GM12878 (cell line): ENCODE measurements at regions not wholly inside any gene's neighbourhood (a gene's known extent, or its start where the extent isn't known, plus 50 kb on each side); places are given as distances from the start of the nearest gene placed in this dataset.

Experiments
- ATAC-seq: fragments of 200-7000 bp; cut with Tn5 transposase; 3 replicates; pipeline ENCODE4 v1.9.1; 2020; ENCODE audit warnings: mild to moderate bottlenecking, moderate library complexity
- BruUV-seq: library from RNA; stranded (reverse); fragments of 400-500 nt; replicated peaks from 2 replicates; lab custom pipeline; 2021; lab: Mats Ljungman, UMichigan
- CTCF ChIA-PET: fragments of 300-600 bp; sonication (Branson Sonifier 250); formaldehyde crosslinking; extraction: SDS; loops from one replicate; lab custom pipeline; 2021; ENCODE audit warnings: inconsistent platforms; lab: Yijun Ruan, JAX
- POLR2A ChIA-PET: fragments of 350-600 bp; formaldehyde crosslinking; extraction: SDS; loops from one replicate; lab custom pipeline; 2021; ENCODE audit warnings: inconsistent platforms; lab: Charles Lee
- RAD21 ChIA-PET: fragments of 300-600 bp; sonication (Branson Sonifier 250); formaldehyde crosslinking; loops from one replicate; lab custom pipeline; 2023; ENCODE audit warnings: antibody characterized with exemption; ENCODE audit not compliant: unreplicated experiment; lab: Charles Lee
- SMC1A ChIA-PET: fragments of 300-600 bp; sonication (Branson Sonifier 250); formaldehyde crosslinking; loops from one replicate; lab custom pipeline; 2023; ENCODE audit not compliant: unreplicated experiment, uncharacterized antibody; lab: Charles Lee
- DNase-seq: peaks from one replicate; pipeline ENCODE4 v3.0.0-alpha.2; 2011; ENCODE audit warnings: low read depth, low spot score
- FAIRE-seq: peaks from 3 replicates; lab custom pipeline; 2011; peaks lifted over from hg19 to GRCh38; lab: Jason Lieb, UNC
- H2AFZ ChIP-seq: 2 replicates; pipeline ENCODE4 v1.6.0; 2011; ENCODE audit warnings: low read depth, low read length, control low read depth; ENCODE audit not compliant: control insufficient read depth
- H3K27ac ChIP-seq: 2 replicates; pipeline ENCODE4 v1.5.1; 2011; ENCODE audit warnings: control low read depth; ENCODE audit not compliant: control insufficient read depth, insufficient read depth
- H3K27me3 ChIP-seq, 2 experiments: replicated peaks in 1 of 2; 2 replicates each; pipeline versions ENCODE4 v1.6.0 to v1.6.1; 2011; ENCODE audit warnings: low read length in 1 of 2; ENCODE audit not compliant: control insufficient read depth in 2 of 2, insufficient read depth in 2 of 2
- H3K36me3 ChIP-seq, 2 experiments: 2 replicates each; pipeline ENCODE4 v1.5.1; 2011; ENCODE audit warnings: low read length in 1 of 2; ENCODE audit not compliant: control insufficient read depth in 2 of 2, insufficient read depth in 2 of 2
- H3K4me1 ChIP-seq: 2 replicates; pipeline ENCODE4 v1.6.1; 2011; ENCODE audit warnings: mild to moderate bottlenecking, low read length, moderate library complexity, mixed read lengths; ENCODE audit not compliant: control insufficient read depth, insufficient read depth
- H3K4me2 ChIP-seq: 2 replicates; pipeline ENCODE4 v1.6.0; 2011; ENCODE audit warnings: control low read depth; ENCODE audit not compliant: control insufficient read depth, insufficient read depth
- H3K4me3 ChIP-seq: fragments of 200-600 bp; sonication (generic); 2 replicates; pipeline ENCODE4 v1.5.1; 2016
- H3K79me2 ChIP-seq: 2 replicates; pipeline ENCODE4 v1.6.0; 2011; ENCODE audit warnings: low read length; ENCODE audit not compliant: control insufficient read depth, insufficient read depth
- H3K9ac ChIP-seq: 2 replicates; pipeline ENCODE4 v1.8.0; 2011; ENCODE audit warnings: low read length, control low read depth, mixed read lengths; ENCODE audit not compliant: control insufficient read depth, insufficient read depth
- H3K9me3 ChIP-seq: replicated peaks from 3 replicates; pipeline ENCODE4 v1.5.1; 2011; ENCODE audit warnings: mild to moderate bottlenecking, low read length; ENCODE audit not compliant: control insufficient read depth, insufficient read depth
- H4K20me1 ChIP-seq: 2 replicates; pipeline ENCODE4 v1.6.0; 2011; ENCODE audit not compliant: control insufficient read depth, insufficient read depth
- CBFB ChIP-seq: IDR thresholded peaks from 2 replicates; pipeline ENCODE4 v1.6.1; 2016; ENCODE audit warnings: antibody characterized with exemption, low read depth
- CBX3 ChIP-seq: fragments of 200-600 bp; sonication (generic); IDR thresholded peaks from 2 replicates; pipeline ENCODE4 v1.6.1; 2016; ENCODE audit warnings: low read depth, borderline replicate concordance
- CHD4 ChIP-seq: fragments of 200-600 bp; sonication (generic); IDR thresholded peaks from 2 replicates; pipeline ENCODE4 v1.6.1; 2016; ENCODE audit warnings: mild to moderate bottlenecking
- EGR1 ChIP-seq, 2 experiments: IDR thresholded peaks; 1 replicate in 1 of 2; 2 replicates in 1 of 2; pipeline ENCODE4 v1.6.1; 2011 to 2012; ENCODE audit warnings: low read depth in 2 of 2, low read length in 2 of 2, borderline replicate concordance in 1 of 2, mild to moderate bottlenecking in 1 of 2, moderate library complexity in 1 of 2
- ESRRA ChIP-seq: IDR thresholded peaks from 2 replicates; pipeline ENCODE4 v1.6.1; 2012; ENCODE audit warnings: mild to moderate bottlenecking, low read length, improper control_type of control experiment
- FOXM1 ChIP-seq: IDR thresholded peaks from 2 replicates; pipeline ENCODE4 v1.6.1; 2012; ENCODE audit warnings: low read depth, mild to moderate bottlenecking, inconsistent platforms, low read length, moderate library complexity
- MTA2 ChIP-seq: fragments of 450-650 bp; IDR thresholded peaks from 2 replicates; pipeline ENCODE4 v1.6.1; 2016; ENCODE audit warnings: low read depth, mild to moderate bottlenecking, moderate library complexity
- NFYA ChIP-seq: IDR thresholded peaks from 2 replicates; pipeline ENCODE4 v1.6.1; 2011; ENCODE audit warnings: low read depth, mild to moderate bottlenecking, low read length, improper control_type of control experiment, borderline replicate concordance
- NR2C1 ChIP-seq: fragments of 450-650 bp; IDR thresholded peaks from 2 replicates; pipeline ENCODE4 v1.6.1; 2017; ENCODE audit warnings: antibody characterized with exemption, mild to moderate bottlenecking, moderate library complexity
- PAX8 ChIP-seq: fragments of 450-650 bp; IDR thresholded peaks from 2 replicates; pipeline ENCODE4 v1.6.1; 2017; ENCODE audit warnings: mild to moderate bottlenecking, moderate library complexity
- PKNOX1 ChIP-seq: fragments of 450-650 bp; IDR thresholded peaks from 2 replicates; pipeline ENCODE4 v1.6.1; 2016; ENCODE audit warnings: mild to moderate bottlenecking
- PRDM15 ChIP-seq: fragments of 450-650 bp; formaldehyde crosslinking; IDR thresholded peaks from 2 replicates; pipeline ENCODE4 v1.4.0; 2020; ENCODE audit warnings: mild to moderate bottlenecking, moderate library complexity
- SP1 ChIP-seq: IDR thresholded peaks from one replicate; pipeline ENCODE4 v1.6.1; 2011; ENCODE audit warnings: low read depth, low read length
- WRNIP1 ChIP-seq: IDR thresholded peaks from 2 replicates; pipeline ENCODE4 v1.6.1; 2011; ENCODE audit warnings: low read depth, low read length, improper control_type of control experiment, borderline replicate concordance
- YY1 ChIP-seq: IDR thresholded peaks from 2 replicates; pipeline ENCODE4 v1.6.1; 2011; ENCODE audit warnings: low read depth, mild to moderate bottlenecking, low read length
- ZZZ3 ChIP-seq: IDR thresholded peaks from 2 replicates; pipeline ENCODE4 v1.6.1; 2011; ENCODE audit warnings: low read depth; ENCODE audit not compliant: control insufficient read depth, insufficient read length
- WGBS: methylation state at CpG from one replicate; pipeline ENCODE4 v1.1.6; 2016; ENCODE audit warnings: low lambda C conversion rate; ENCODE audit not compliant: insufficient replicate concordance, insufficient coverage; ENCODE audit errors: missing lambda C conversion rate; 5-methylcytosine and 5-hydroxymethylcytosine counted together
- in situ Hi-C: fragments of 300-500 bp; cut with MboI; formaldehyde crosslinking; loops from 9 replicates; pipeline ENCODE4 v1.14.3; 2018; ENCODE audit warnings: mixed read lengths
- intact Hi-C: fragments of 100-400 bp; cut with micrococcal nuclease; formaldehyde crosslinking; loops from one replicate; pipeline ENCODE4 v1.14.2; 2022; ENCODE audit not compliant: unreplicated experiment

- no peak overlapping the region for H3K27ac ChIP-seq
- FAIRE-seq: no peak
- no peak overlapping the region for H3K9ac ChIP-seq
- no peaks in the 10 kb centered on the region for H3K79me2 ChIP-seq
- TF ChIP-seq ESRRA (no peak), NFYA (no peak), CBFB (no peak), SP1 (no peak), FOXM1 (no peak), EGR1 (IDR thresholded peaks at IDR 0.05; ENCODE audit: borderline replicate concordance in 1 of 2, low read depth in 2 of 2, low read length in 2 of 2) (no peak), MTA2 (no peak), PRDM15 (CRISPR knock-in tag) (no peak), NR2C1 (no peak), ZZZ3 (no peak), PKNOX1 (no peak), CBX3 (no peak), YY1 (no peak), WRNIP1 (no peak), PAX8 (no peak), CHD4 (no peak)
- H2AFZ ChIP-seq: no peak overlapping the region
- H3K36me3 ChIP-seq: no peaks in the 10 kb centered on the region
- no peaks in the 10 kb centered on the region for H4K20me1 ChIP-seq
- in situ Hi-C loops (no loop called here), intact Hi-C loops (no loop called here)
- H3K4me3 ChIP-seq: no peak overlapping the region
- BruUV-seq: no TSS peak
- no peak for ATAC-seq
- RAD21 ChIA-PET: no interaction called here
- H3K4me1 ChIP-seq: no peaks in the 10 kb centered on the region
- DNase-seq: no peak
- H3K27me3 ChIP-seq: no peaks in the 10 kb centered on the region
- POLR2A ChIA-PET: no interaction called here
- SMC1A ChIA-PET: no interaction called here
- WGBS: 8% methylated on average over 6 of the region's 6 CpGs
- no peaks in the 10 kb centered on the region; the same call in 2 of the 3 replicates for H3K9me3 ChIP-seq
- no peak overlapping the region for H3K4me2 ChIP-seq
- CTCF ChIA-PET: no interaction called here
These were observed 784.8 kb downstream of the TBC1D22A start for GRCh38 chr22:47547239-47547661.
